Progenitor cell of endocrine pancreas (in vitro differentiated cells): ENCODE measurements at regions not wholly inside any gene's neighbourhood (a gene's known extent, or its start where the extent isn't known, plus 50 kb on each side); places are given as distances from the start of the nearest gene placed in this dataset.

Source experiments
- DNase-seq: peaks from one replicate; pipeline ENCODE4 v3.0.0; 2021; ENCODE audit warnings: low spot score; ENCODE audit not compliant: unreplicated experiment
- H3K27ac Mint-ChIP-seq: 2 replicates; pipeline ENCODE4 v1.8.0; 2021; ENCODE audit warnings: mild to moderate bottlenecking, moderate library complexity, mixed read lengths
- H3K27me3 Mint-ChIP-seq: 2 replicates; pipeline ENCODE4 v1.8.0; 2021; ENCODE audit warnings: mixed read lengths
- H3K36me3 Mint-ChIP-seq: 2 replicates; pipeline ENCODE4 v1.8.0; 2022; ENCODE audit warnings: mixed read lengths; ENCODE audit not compliant: insufficient read depth
- H3K4me1 Mint-ChIP-seq: 2 replicates; pipeline ENCODE4 v1.8.0; 2021; ENCODE audit warnings: low read depth, mixed read lengths
- H3K4me3 Mint-ChIP-seq: 2 replicates; pipeline ENCODE4 v1.8.0; 2021; ENCODE audit warnings: low read depth, mild to moderate bottlenecking, moderate library complexity, mixed read lengths
- H3K9me3 Mint-ChIP-seq: 2 replicates; pipeline ENCODE4 v1.8.0; 2021; ENCODE audit warnings: low read depth, mixed read lengths
- TF ChIP-seq, protein P1 (sequence below): fragments of 200-600 bp; sonication (generic); IDR thresholded peaks from one replicate; pipeline ENCODE4 v1.5.0; 2021; ENCODE audit warnings: antibody characterized with exemption, mild to moderate bottlenecking; ENCODE audit not compliant: unreplicated experiment

DNA sequence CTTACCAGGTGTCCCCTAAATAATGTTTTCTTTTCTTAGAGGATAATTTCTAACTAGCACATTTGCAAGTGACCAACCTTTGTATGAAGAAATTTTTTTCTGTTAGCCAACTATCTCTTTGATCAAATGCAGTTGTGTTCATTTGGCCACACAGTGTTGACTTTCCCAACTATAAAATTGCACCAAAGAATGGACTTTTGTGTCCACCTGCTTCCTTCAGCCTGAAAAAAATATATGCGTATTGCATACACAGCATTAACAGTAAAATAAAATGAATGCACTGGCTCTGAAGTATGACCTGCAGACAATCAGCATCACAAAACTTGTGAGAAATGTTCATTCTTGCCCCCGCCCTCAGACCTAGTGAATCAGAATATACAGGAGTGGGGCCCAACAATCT lies 342.0 kb downstream of the SEC23A start:
- no peak for DNase-seq
- no peaks in the 10 kb centered on the region for H3K4me1 Mint-ChIP-seq
- H3K36me3 Mint-ChIP-seq: no peaks in the 10 kb centered on the region
- peaks cover 7% of the 10 kb centered on the region for H3K9me3 Mint-ChIP-seq
- H3K27me3 Mint-ChIP-seq: no peaks in the 10 kb centered on the region
- H3K27ac Mint-ChIP-seq: no peak overlapping the region
- H3K4me3 Mint-ChIP-seq: no peak overlapping the region
- TF ChIP-seq, protein P1, sequence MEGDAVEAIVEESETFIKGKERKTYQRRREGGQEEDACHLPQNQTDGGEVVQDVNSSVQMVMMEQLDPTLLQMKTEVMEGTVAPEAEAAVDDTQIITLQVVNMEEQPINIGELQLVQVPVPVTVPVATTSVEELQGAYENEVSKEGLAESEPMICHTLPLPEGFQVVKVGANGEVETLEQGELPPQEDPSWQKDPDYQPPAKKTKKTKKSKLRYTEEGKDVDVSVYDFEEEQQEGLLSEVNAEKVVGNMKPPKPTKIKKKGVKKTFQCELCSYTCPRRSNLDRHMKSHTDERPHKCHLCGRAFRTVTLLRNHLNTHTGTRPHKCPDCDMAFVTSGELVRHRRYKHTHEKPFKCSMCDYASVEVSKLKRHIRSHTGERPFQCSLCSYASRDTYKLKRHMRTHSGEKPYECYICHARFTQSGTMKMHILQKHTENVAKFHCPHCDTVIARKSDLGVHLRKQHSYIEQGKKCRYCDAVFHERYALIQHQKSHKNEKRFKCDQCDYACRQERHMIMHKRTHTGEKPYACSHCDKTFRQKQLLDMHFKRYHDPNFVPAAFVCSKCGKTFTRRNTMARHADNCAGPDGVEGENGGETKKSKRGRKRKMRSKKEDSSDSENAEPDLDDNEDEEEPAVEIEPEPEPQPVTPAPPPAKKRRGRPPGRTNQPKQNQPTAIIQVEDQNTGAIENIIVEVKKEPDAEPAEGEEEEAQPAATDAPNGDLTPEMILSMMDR: no peak

DNA sequence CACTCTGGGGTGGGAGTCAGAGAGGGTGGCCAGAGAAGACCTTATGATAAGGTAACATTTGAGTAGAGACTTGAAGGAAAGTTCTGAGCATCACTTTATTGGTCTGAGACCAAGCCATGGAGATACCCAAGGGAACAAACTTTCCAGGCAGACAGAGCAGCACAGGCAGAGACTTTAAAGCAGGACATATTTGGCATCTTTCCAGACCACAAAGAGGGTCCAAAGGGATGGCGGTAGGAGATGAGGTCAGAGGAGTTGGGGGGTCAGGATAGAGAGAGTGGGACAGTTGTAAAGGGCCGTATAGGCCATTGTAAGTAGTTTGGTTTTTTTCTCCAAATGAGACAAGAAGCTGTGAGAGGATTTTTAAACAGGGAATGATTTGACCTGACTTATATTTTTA lies 344.4 kb downstream of the SEC23A start:
- no peaks in the 10 kb centered on the region for H3K4me1 Mint-ChIP-seq
- no peaks in the 10 kb centered on the region for H3K27me3 Mint-ChIP-seq
- DNase-seq: no peak
- TF ChIP-seq, protein P1: no peak
- H3K36me3 Mint-ChIP-seq: no peaks in the 10 kb centered on the region
- H3K4me3 Mint-ChIP-seq: no peak overlapping the region
- H3K27ac Mint-ChIP-seq: no peak overlapping the region
- peaks cover 7% of the 10 kb centered on the region for H3K9me3 Mint-ChIP-seq

DNA sequence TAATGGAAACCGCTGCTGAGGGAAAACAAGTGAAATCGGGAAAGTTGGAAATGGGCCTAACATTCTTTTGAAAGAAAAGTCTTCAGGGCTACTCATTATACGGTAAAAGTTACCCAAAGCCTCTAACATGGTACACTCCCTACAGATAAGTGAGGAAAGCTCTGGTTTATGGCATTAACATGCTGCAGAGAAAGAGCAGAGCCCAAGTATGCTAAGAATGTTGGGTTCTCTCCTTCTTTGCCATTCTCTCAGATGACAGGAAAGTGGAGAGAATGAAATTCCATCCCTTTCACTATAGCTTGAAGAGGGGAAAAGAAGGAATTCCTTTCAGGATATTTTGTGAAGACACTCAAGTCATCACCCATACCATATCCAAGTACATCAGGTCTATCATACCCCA lies 348.0 kb downstream of the SEC23A start:
- Mint-ChIP-seq H3K4me3 (no peak overlapping the region), H3K9me3 (peaks cover 7% of the 10 kb centered on the region), H3K36me3 (no peaks in the 10 kb centered on the region), H3K27me3 (no peaks in the 10 kb centered on the region), H3K4me1 (peaks cover 5% of the 10 kb centered on the region), H3K27ac (no peak overlapping the region)
- DNase-seq: no peak
- TF ChIP-seq, protein P1: no peak

DNA sequence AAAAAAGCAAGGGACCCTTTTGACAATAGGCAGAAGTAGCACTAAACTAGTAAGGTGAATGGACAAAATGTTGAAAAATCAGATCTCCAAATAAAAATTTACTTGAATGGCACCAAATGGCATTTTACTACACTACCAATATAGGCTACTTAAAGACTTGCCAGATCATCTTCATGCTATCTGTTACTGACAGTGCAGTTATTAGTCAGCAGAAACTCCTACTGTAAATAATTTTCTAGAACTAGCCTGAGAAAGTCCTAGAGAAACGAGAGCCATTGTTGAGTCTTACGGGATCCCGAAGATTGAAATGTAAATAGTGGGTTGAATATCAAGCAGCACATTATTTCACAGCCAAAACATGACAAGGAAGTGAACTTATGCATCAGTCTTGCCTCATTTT lies 350.3 kb downstream of the SEC23A start:
- DNase-seq: no peak
- no peak overlapping the region for H3K27ac Mint-ChIP-seq
- no peaks in the 10 kb centered on the region for H3K36me3 Mint-ChIP-seq
- peaks cover 5% of the 10 kb centered on the region for H3K4me1 Mint-ChIP-seq
- TF ChIP-seq, protein P1: no peak
- no peaks in the 10 kb centered on the region for H3K27me3 Mint-ChIP-seq
- H3K4me3 Mint-ChIP-seq: no peak overlapping the region
- peaks cover 7% of the 10 kb centered on the region for H3K9me3 Mint-ChIP-seq

DNA sequence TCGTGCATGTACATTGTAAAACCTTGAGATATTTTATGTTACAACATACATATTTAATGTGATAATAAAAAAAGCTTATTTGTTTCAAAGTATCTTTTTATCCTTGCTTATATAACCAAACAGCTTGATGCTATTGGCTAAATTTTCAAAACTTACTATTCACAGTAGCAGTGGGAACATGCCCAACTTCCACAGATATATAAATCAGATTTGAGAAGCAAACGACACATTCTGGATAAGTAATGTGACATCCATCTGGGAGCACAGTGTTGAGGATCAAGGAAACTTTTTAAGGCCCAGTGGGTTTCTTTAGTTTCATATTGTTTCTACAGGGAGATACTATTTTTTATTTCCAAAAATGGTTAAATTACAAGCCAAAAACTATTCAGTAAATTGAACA lies 350.7 kb downstream of the SEC23A start:
- Mint-ChIP-seq H3K4me3 (no peak overlapping the region), H3K27me3 (no peaks in the 10 kb centered on the region), H3K4me1 (peaks cover 5% of the 10 kb centered on the region), H3K9me3 (peaks cover 7% of the 10 kb centered on the region), H3K27ac (no peak overlapping the region), H3K36me3 (no peaks in the 10 kb centered on the region)
- DNase-seq: no peak
- TF ChIP-seq, protein P1: no peak
